NCI-H82 treated with DMSO at 0.1 percent for 48 hours (cell line): ENCODE measurements at regions not wholly inside any gene's neighbourhood (a gene's known extent, or its start where the extent isn't known, plus 50 kb on each side); places are given as distances from the start of the nearest gene placed in this dataset.
"Not testable (repeated sequence)": the region's sequence is repeated elsewhere in the genome, so short reads cannot be mapped to it uniquely, and the experiment has no call there.

ENCODE experiments used
- DNase-seq: peaks from one replicate; lab custom pipeline; 2025; ENCODE audit not compliant: unreplicated experiment; lab: John Stamatoyannopoulos, UW

DNA sequence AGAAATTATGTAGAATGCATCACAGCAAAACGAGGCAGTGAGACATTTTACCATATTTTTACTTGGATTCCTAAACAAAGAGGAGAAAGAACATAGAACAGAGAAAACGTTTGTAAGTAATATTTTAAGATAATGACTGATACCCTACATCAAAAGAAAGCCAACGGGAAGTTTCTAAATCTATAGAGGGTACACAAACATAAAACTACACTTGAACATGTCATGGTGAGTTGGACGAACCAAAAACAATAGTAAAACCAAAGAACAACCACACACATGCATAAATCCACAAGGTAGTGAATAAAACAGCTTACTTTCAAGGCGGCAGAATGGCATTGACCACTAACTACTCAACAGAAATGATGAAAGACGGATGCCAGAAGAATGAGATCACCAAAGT lies 209.7 kb upstream of the NOTCH2NLA start:
- not testable (repeated sequence) for DNase-seq

GRCh38 chr1:146416642-146417041 lies 187.8 kb upstream of the NOTCH2NLA start:
- DNase-seq, result not testable (repeated sequence)

GRCh38 chr1:146415017-146415416 lies 186.2 kb upstream of the NOTCH2NLA start:
- not testable (repeated sequence) for DNase-seq

DNA sequence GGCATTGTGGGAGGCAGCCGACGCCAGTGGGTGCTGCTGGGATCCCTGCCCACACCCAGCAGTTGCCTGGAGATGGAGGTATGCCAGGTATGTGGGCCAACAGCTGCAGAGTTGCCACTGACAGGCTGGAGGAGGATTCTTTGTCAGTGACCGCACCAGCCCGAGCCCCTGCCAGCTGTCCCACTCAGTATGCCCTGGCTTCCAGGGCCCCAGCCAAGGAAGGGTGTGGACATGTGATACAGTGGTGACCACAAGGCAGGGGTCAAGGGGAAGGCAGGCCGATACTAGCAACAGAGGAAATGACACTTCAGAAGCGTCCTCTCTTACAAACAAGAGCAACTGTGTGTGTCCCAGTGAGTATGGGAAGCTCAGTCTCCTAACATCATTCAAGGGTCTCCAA lies 185.1 kb upstream of the NOTCH2NLA start:
- not testable (repeated sequence) for DNase-seq

- not testable (repeated sequence) for DNase-seq
These were observed 183.1 kb upstream of the NOTCH2NLA start for GRCh38 chr1:146411923-146412322.

DNA sequence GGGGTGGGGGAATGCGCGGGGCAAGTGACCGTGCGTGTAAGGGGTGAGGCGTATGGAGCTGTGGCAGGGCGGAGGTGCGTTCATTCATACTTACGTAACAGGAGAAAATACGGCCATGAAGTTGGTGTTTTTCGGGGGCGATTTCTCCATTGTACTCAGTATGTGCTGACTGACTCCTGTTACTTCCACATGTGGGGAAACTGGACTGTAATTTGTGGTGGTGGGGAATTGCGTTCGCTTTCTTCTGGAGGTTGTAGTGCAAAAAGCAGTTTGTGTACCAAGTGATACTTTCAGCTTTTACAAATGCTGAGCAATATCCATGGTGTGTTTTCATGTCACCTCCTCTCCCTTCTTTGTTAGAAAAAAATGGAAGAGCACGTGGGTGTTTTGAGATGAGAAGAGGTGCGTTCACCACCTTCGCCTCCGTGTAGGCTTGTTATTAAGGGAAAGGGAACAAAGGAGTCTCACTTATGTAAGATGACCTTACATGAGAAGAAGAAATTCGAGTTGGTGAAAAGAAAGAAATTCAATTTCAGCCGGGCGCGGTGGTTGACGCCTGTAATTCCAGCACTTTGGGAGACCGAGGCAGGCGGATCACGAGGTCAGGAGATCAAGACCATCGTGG lies 181.1 kb upstream of the NOTCH2NLA start:
- not testable (repeated sequence) for DNase-seq

- DNase-seq, result not testable (repeated sequence)
These were observed 180.4 kb upstream of the NOTCH2NLA start for GRCh38 chr1:146409116-146409801.

- DNase-seq, result not testable (repeated sequence)
These were observed 172.5 kb upstream of the NOTCH2NLA start for GRCh38 chr1:146401281-146401825.

DNA sequence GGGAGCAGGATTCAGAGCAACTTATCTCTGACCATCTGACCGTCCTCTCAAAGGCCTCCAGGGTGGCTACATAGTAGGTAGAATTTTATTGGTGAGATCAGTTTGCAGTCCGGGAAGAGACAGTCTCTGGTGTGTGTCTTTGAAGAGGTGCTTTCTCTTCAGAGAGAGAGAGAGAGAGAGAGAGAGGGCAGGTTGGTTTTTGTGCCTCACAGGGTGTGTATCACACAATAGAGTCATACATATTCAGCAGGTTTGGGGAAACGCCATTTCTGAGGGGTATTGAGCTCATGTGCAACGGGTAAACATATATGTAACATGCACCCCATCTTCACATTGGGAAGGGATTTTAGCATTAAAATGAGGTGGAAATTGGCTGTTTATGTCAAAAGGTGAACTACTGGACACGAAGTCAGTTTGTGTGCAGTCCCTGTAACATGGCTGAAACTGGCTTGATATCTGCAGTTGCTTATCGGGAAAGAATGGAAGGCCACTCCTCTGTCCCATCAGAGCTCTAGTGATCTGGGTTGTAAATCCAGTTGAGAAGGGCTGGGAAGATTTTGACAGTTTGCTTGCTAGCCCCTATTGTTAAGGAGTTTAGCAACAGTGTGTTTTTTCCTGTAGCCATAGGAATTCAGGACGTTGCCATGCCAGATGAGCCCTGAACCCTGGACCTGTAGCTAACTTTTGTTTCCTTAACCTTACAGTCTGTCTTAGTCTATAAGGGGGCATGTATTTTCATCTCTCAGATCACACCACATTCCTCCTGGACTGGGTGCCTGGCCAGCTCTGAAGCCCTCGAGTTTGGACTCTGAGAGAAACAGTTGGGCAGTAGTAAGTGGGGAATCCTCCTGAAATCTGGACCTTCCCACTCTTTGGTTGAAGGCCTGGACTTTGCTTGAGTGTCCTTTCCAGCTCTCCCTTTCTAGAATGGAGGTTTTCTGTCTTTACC lies 171.6 kb upstream of the NOTCH2NLA start:
- not testable (repeated sequence) for DNase-seq

DNA sequence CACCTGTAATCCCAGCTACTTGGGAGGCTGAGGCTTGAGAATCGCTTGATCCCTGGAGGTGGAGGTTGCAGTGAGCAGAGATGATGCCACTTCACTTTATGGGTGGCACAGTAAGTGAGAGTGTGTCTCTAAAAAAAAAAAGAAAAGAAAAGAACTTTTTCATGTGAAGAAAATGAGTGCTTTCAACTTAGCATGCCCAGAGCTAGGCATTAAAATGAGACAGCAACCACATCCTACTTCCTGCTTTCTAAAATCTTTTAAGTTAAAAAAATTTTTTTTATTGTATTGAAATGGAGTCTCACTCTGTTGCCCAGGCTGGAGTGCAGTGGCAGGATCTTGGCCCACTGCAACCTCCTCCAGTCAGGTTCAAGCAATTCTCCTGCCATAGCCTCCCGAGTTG lies 170.4 kb upstream of the NOTCH2NLA start:
- not testable (repeated sequence) for DNase-seq

- DNase-seq, result not testable (repeated sequence)
These were observed 168.0 kb upstream of the NOTCH2NLA start for GRCh38 chr1:146396801-146397200.

GRCh38 chr1:146396242-146396641 lies 167.4 kb upstream of the NOTCH2NLA start:
- not testable (repeated sequence) for DNase-seq

DNA sequence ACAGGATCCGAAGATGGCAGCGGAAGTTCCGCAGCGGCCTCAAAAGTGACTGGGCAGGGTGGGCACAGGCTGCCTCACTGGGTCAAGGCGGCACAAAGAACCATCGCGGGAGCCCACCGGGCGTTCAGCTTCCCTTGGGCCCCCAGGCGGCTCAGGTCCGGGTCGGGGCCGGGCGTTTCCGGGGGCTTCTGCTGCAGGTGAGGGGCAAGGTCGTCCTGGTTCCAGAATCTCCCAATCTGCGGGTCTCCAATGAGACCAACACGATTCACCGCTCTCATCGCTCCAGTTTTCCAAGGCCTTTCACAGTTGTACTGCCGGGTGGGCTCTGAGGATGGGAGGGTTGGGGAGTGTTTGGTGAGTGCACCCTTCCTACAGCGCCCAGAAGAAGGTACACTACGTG lies 165.0 kb upstream of the NOTCH2NLA start:
- DNase-seq, result not testable (repeated sequence)

GRCh38 chr1:146393154-146393553 lies 164.3 kb upstream of the NOTCH2NLA start:
- not testable (repeated sequence) for DNase-seq

DNA sequence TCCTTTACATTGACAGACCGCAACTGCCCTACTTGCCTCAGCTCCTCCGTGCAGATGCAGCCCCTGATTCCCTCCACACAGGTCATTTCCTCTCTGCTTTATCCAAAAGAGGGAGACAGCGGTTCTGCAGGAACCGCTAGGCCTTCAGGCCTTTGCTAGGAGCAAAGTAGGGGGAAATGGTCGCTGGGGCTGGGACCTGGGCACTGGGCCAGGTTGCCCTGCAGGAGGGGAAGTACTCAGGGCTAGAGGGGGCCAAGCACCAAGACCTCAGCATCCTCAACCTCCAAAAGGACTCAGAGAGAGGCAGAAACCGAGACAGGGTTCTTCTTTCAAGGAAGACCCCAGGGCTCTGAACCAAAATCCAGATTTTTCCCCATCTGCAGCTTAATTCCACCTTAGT lies 160.4 kb upstream of the NOTCH2NLA start:
- not testable (repeated sequence) for DNase-seq

- not testable (repeated sequence) for DNase-seq
These were observed 159.1 kb upstream of the NOTCH2NLA start for GRCh38 chr1:146387750-146388469.

DNA sequence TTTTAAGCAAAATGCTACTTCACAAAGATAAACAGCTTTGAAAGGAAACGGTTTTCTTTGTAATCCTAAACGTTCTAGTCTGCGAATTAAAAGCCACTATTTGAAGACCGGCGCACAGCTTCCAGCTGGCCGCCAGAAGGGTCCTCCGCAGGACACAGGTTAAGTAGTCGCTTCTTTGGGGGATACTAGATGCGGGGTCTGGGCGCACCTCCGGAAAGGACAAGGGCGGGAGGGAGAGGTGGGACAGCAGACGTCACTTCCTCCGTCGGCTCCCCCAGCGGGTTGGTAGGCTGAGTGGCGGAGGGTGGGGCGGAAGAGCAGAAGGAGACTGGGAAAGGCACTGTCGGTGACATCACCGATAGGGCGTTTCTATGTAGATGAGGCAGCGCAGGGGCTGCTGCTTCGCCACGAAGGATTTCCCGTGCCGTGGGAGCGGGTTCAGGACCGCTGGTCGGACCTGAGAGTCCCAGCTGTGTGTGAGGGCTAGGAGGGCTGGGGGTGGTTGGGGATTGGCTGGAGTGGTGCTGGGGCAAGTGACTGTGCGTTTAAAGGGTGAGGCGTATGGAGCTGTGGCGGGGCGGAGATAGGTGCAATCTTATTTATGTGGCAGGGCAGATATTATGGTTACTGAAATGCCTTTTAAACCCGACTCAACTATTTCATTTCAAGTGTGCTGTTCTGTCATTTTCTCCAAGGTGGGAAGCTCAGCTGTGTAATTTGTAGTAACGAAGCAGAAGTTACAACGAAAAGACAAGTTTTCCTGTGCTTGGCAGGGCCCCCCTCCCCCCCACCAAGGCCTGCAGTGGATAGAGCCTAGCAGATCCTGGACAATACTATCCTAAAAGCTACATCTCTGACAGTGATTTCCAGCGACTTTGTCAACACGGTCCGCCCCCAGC lies 158.3 kb upstream of the NOTCH2NLA start:
- DNase-seq, result peak; percentile 96

DNA sequence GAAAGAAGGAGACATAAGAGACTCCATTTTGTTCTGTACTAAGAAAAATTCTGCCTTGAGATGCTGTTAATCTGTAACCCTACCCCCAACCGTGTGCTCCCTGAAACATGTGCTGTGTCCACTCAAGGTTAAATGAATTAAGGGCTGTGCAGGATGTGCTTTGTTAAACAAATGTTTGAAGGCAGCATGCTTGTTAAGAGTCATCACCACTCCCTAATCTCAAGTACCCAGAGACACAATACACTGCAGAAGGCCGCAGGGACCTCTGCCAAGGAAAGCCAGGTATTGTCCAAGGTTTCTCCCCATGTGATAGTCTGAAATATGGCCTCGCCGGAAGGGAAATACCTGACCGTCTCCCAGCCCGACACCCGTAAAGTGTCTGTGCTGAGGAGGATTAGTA lies 152.4 kb upstream of the NOTCH2NLA start:
- not testable (repeated sequence) for DNase-seq

- peak; percentile 98 for DNase-seq
These were observed 148.1 kb upstream of the NOTCH2NLA start for GRCh38 chr1:146376708-146377496.
